ENCODE measurements at regions not wholly inside any gene's neighbourhood (a gene's known extent, or its start where the extent isn't known, plus 50 kb on each side); places are given as distances from the start of the nearest gene placed in this dataset.

DNA sequence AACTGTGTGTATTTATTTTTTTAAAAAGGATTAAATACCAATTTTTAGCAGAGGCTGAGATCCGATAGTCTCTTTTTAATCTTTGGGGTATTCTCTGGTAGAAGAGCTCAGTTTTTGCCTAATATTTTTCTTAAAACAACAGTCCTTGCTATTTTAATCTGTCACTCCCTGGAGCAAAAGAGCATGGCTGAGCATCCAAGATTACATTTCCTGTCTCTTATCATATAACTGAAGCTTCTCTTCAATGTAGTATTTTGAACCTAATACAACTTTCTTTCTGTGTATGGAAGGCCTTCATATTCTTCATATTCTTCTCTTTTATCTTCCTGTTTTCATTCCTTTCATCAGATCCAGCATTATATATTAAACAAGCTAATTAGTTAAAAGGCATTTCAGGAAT is 293.7 kb downstream of the NSUN3 start:
- H3K9ac ChIP-seq (ENCODE audit: low read length) = no peak overlapping the region
- no peaks in the 10 kb centered on the region for H3K27me3 ChIP-seq (replicated peaks in 1 of 4; ENCODE audit: control extremely low read depth in 1 of 4, control insufficient read depth in 3 of 4, insufficient read depth in 4 of 4, low read length in 3 of 4)
- H3K27me3 Mint-ChIP-seq = no peaks in the 10 kb centered on the region
- H3K4me1 ChIP-seq (ENCODE audit: control insufficient read depth in 2 of 2, insufficient read depth in 2 of 2, low read length in 2 of 2) = no peaks in the 10 kb centered on the region
- ChIA-PET CTCF (no interaction called here), POLR2A (no interaction called here)
- H3K4me3 Mint-ChIP-seq = no peak overlapping the region
- no peaks in the 10 kb centered on the region for H3K9me3 ChIP-seq (ENCODE audit: control extremely low read depth in 1 of 3, control insufficient read depth in 2 of 3, insufficient read depth in 1 of 3, low read length in 2 of 3)
- DNase-seq (no peak), ATAC-seq (ENCODE audit: low read depth) (no peak)
- no peak overlapping the region for H3K27ac ChIP-seq (ENCODE audit: low read length in 2 of 2)
- H3K79me2 ChIP-seq (ENCODE audit: control insufficient read depth, insufficient read depth, low read length) = no peaks in the 10 kb centered on the region
- no CpG with 5 or more reads among the region's 1 CpG for WGBS (ENCODE audit: insufficient coverage)
- H3K9me3 Mint-ChIP-seq (ENCODE audit: insufficient read depth) = no peaks in the 10 kb centered on the region
- intact Hi-C loops (cut with micrococcal nuclease) = no loop called here
- H4K20me1 ChIP-seq (ENCODE audit: control insufficient read depth, insufficient read depth, low read length, poor library complexity, severe bottlenecking) = no peaks in the 10 kb centered on the region
- TF ChIP-seq, protein P1, sequence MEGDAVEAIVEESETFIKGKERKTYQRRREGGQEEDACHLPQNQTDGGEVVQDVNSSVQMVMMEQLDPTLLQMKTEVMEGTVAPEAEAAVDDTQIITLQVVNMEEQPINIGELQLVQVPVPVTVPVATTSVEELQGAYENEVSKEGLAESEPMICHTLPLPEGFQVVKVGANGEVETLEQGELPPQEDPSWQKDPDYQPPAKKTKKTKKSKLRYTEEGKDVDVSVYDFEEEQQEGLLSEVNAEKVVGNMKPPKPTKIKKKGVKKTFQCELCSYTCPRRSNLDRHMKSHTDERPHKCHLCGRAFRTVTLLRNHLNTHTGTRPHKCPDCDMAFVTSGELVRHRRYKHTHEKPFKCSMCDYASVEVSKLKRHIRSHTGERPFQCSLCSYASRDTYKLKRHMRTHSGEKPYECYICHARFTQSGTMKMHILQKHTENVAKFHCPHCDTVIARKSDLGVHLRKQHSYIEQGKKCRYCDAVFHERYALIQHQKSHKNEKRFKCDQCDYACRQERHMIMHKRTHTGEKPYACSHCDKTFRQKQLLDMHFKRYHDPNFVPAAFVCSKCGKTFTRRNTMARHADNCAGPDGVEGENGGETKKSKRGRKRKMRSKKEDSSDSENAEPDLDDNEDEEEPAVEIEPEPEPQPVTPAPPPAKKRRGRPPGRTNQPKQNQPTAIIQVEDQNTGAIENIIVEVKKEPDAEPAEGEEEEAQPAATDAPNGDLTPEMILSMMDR (IDR thresholded peaks at IDR 0.05) = no peak
- TF ChIP-seq EZH2 (IDR thresholded peaks at IDR 0.05; ENCODE audit: borderline replicate concordance, insufficient read depth, low read depth, low read length, poor library complexity, severe bottlenecking) = no peak
- H3K4me1 Mint-ChIP-seq = no peaks in the 10 kb centered on the region
- no peak overlapping the region for H2AFZ ChIP-seq (ENCODE audit: insufficient read depth, low read depth, low read length, poor library complexity, severe bottlenecking)
- no peak overlapping the region for H3K27ac Mint-ChIP-seq
- no peak overlapping the region for H3K4me3 ChIP-seq (ENCODE audit: control extremely low read depth in 1 of 5, extremely low read depth in 1 of 5, insufficient read depth in 1 of 5, low read depth in 2 of 5, low read length in 4 of 5)
- no peak overlapping the region for H3K4me2 ChIP-seq (replicated peaks; ENCODE audit: low read depth, low read length, poor library complexity, severe bottlenecking)
- H3K36me3 ChIP-seq (replicated peaks in 1 of 2; ENCODE audit: control extremely low read depth in 1 of 2, control insufficient read depth in 1 of 2, extremely low read depth in 1 of 2, insufficient read depth in 2 of 2, low read length in 1 of 2) = no peaks in the 10 kb centered on the region

DNA sequence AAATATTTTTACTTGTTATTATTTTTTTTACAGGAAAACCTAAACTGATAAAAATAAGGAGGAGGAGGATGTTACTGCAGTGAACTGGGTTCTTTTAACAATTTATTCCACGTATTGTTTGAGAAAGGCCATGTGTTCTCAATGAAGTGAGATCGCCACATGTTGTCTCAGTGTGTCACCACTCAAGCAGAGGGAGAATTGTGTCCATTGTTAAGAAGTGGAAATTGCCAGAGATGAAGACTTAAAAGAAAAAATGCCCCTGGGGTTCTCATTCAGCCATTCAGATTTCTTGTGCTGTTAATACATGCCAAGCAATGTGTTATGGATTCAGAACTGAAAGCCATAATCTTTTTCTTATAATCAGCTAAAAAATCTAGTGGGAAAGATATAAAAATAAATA is 297.1 kb downstream of the NSUN3 start:
- H3K9me3 Mint-ChIP-seq (ENCODE audit: insufficient read depth) = peaks cover 2% of the 10 kb centered on the region
- H3K4me1 Mint-ChIP-seq = no peaks in the 10 kb centered on the region
- Histone ChIP-seq H3K9me3 (ENCODE audit: control extremely low read depth in 1 of 3, control insufficient read depth in 2 of 3, insufficient read depth in 1 of 3, low read length in 2 of 3) (peaks cover 0 to 1% (median 0%) of the 10 kb centered on the region in 3 donors), H2AFZ (ENCODE audit: insufficient read depth, low read depth, low read length, poor library complexity, severe bottlenecking) (no peak overlapping the region), H3K4me2 (replicated peaks; ENCODE audit: low read depth, low read length, poor library complexity, severe bottlenecking) (no peak overlapping the region), H3K4me3 (ENCODE audit: control extremely low read depth in 1 of 5, extremely low read depth in 1 of 5, insufficient read depth in 1 of 5, low read depth in 2 of 5, low read length in 4 of 5) (no peak overlapping the region), H3K36me3 (replicated peaks in 1 of 2; ENCODE audit: control extremely low read depth in 1 of 2, control insufficient read depth in 1 of 2, extremely low read depth in 1 of 2, insufficient read depth in 2 of 2, low read length in 1 of 2) (no peaks in the 10 kb centered on the region), H3K27me3 (replicated peaks in 1 of 4; ENCODE audit: control extremely low read depth in 1 of 4, control insufficient read depth in 3 of 4, insufficient read depth in 4 of 4, low read length in 3 of 4) (no peaks in the 10 kb centered on the region), H3K79me2 (ENCODE audit: control insufficient read depth, insufficient read depth, low read length) (no peaks in the 10 kb centered on the region), H3K9ac (ENCODE audit: low read length) (no peak overlapping the region), H4K20me1 (ENCODE audit: control insufficient read depth, insufficient read depth, low read length, poor library complexity, severe bottlenecking) (no peaks in the 10 kb centered on the region), H3K4me1 (ENCODE audit: control insufficient read depth in 2 of 2, insufficient read depth in 2 of 2, low read length in 2 of 2) (no peaks in the 10 kb centered on the region), H3K27ac (ENCODE audit: low read length in 2 of 2) (no peak overlapping the region)
- 86% methylated on average over 1 of the region's 2 CpGs for WGBS (ENCODE audit: insufficient coverage)
- TF ChIP-seq, protein P1 (IDR thresholded peaks at IDR 0.05) = no peak
- no peak for TF ChIP-seq EZH2 (IDR thresholded peaks at IDR 0.05; ENCODE audit: borderline replicate concordance, insufficient read depth, low read depth, low read length, poor library complexity, severe bottlenecking)
- ATAC-seq (ENCODE audit: low read depth) = no peak
- no peak overlapping the region for H3K4me3 Mint-ChIP-seq
- intact Hi-C loops (cut with micrococcal nuclease) = no loop called here
- CTCF ChIA-PET = no interaction called here
- no peak overlapping the region for H3K27ac Mint-ChIP-seq
- POLR2A ChIA-PET = no interaction called here
- no peak for DNase-seq
- H3K27me3 Mint-ChIP-seq = no peaks in the 10 kb centered on the region

Measured in B cell (primary cell).